Ascending aorta (tissue), 2 donors: ENCODE measurements at regions not wholly inside any gene's neighbourhood (a gene's known extent, or its start where the extent isn't known, plus 50 kb on each side); places are given as distances from the start of the nearest gene placed in this dataset.

Experiments
- DNase-seq, 2 donors: peaks; one replicate each; pipeline ENCODE4 v3.0.0-alpha.2; 2019; ENCODE audit warnings: low spot score in 2 of 2
- H3K27ac ChIP-seq, 2 donors: fragments of 200-600 bp; sonication (generic); one replicate each; pipeline ENCODE4 v1.5.1; 2016 to 2017; ENCODE audit warnings: mild to moderate bottlenecking in 1 of 2
- H3K27me3 ChIP-seq: fragments of 200-600 bp; sonication (generic); one replicate; pipeline ENCODE4 v1.5.1; 2017
- H3K36me3 ChIP-seq, 2 donors: fragments of 200-600 bp; sonication (generic); one replicate each; pipeline ENCODE4 v1.5.1; 2016
- H3K4me1 ChIP-seq, 2 donors: fragments of 200-600 bp; sonication (generic); one replicate each; pipeline ENCODE4 v1.5.1; 2016 to 2017; ENCODE audit warnings: mild to moderate bottlenecking in 1 of 2
- H3K4me3 ChIP-seq, 2 donors: fragments of 200-600 bp; sonication (generic); one replicate each; pipeline ENCODE4 v1.5.1; 2016 to 2017; ENCODE audit warnings: mild to moderate bottlenecking in 1 of 2
- H3K9me3 ChIP-seq, 2 donors: fragments of 200-600 bp; sonication (generic); one replicate each; pipeline ENCODE4 v1.5.1; 2016
- intact Hi-C: fragments of 100-400 bp; cut with DNase I; formaldehyde crosslinking; loops from one replicate; pipeline ENCODE4 v1.15.1; 2023
- TF ChIP-seq, protein P1 (sequence below), 3 experiments: fragments of 200-600 bp in 2 of 3; fragments of 450-650 bp in 1 of 3; sonication (generic) in 2 of 3; IDR thresholded peaks; one replicate each; pipeline ENCODE4 v1.5.1; 2016 to 2019; ENCODE audit warnings: antibody characterized with exemption in 3 of 3, mild to moderate bottlenecking in 1 of 3, moderate library complexity in 1 of 3

DNA sequence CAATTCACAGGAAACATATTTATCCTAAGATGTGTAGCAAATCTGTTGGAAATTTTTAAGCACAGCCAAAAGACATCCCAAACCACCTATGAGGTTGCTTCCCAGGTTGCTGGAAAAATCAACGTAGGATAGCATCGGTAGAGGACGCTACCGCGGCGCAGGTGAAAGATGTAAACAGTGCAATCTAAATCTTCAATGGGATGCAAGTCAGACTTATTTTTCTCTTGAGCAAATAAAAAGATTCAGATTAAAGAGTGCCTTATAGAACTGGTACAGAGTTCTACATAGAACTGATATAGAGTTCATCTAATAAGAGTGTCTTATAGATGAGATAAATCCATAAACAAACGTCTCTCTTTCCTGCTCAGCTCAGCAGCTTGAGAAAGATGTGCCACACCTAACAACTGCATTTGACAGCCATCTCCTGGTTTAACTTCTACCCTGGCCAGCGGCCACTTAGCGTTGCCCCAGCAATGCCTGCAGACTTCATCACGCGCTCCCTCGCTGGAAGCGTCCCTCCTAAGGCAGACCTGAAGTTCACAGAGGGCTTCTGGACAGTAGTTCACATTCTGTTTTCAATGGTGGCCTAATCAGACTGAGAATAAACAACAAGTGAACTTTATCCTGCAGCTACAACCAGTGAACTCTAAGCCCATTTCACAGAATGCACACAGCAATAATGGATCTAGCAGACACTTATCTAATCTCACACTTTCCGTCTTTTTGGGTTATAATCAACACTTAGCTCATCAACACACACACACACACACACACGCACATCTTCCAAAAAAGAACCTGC lies 164.5 kb downstream of the TOMM20 start:
- peaks cover 20 to 42% of the 10 kb centered on the region in 2 donors for H3K4me1 ChIP-seq
- H3K36me3 ChIP-seq = no peaks in the 10 kb centered on the region
- no peaks in the 10 kb centered on the region for H3K9me3 ChIP-seq
- TF ChIP-seq, protein P1, sequence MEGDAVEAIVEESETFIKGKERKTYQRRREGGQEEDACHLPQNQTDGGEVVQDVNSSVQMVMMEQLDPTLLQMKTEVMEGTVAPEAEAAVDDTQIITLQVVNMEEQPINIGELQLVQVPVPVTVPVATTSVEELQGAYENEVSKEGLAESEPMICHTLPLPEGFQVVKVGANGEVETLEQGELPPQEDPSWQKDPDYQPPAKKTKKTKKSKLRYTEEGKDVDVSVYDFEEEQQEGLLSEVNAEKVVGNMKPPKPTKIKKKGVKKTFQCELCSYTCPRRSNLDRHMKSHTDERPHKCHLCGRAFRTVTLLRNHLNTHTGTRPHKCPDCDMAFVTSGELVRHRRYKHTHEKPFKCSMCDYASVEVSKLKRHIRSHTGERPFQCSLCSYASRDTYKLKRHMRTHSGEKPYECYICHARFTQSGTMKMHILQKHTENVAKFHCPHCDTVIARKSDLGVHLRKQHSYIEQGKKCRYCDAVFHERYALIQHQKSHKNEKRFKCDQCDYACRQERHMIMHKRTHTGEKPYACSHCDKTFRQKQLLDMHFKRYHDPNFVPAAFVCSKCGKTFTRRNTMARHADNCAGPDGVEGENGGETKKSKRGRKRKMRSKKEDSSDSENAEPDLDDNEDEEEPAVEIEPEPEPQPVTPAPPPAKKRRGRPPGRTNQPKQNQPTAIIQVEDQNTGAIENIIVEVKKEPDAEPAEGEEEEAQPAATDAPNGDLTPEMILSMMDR (IDR thresholded peaks at IDR 0.05) = no peak
- DNase-seq = peak in 1 of 2 donors; percentile 50
- no peak overlapping the region for H3K4me3 ChIP-seq
- intact Hi-C loops = loop anchor here (2.0 kb wide), 1 partner anchor 37 kb away; no protein-coding TSS in a partner anchor
- H3K27me3 ChIP-seq = no peaks in the 10 kb centered on the region
- H3K27ac ChIP-seq = peak overlapping the region; percentile 81 to 85

DNA sequence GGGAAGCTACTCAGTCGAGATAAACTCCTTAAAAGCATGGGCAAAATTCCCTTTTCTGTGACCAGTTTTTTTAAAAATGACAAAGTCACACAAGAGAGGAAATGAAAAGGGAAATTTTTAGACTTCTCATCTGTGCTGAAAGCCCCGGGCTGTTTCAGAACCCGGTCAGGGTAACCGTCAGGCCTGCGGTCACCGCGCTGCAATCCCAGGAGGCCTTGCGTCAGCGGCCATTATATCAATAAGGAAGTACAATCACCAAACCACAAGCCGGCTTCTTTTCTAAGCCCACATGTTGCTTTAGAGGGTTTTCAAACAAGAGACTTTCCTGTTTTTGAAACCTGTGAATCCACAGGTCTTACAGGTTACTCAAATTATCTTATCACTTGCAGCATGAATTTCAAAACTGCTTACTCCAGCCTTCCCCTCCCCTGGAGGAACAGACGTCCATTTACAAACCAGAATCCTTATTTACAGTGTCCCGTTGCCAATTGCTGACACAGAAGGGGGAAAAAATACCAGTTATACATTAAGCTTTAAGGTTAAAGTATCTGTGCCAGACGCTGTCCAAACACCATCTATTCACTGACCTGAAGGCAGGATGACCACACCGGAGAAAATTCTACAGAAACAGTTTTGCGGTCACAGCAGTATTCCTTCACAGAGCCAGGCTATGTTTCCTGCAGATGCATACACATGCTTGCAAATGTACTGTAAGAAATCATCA lies 165.3 kb downstream of the TOMM20 start:
- H3K27me3 ChIP-seq = no peaks in the 10 kb centered on the region
- no peaks in the 10 kb centered on the region for H3K36me3 ChIP-seq
- intact Hi-C loops = loop anchor here (2.0 kb wide), 1 partner anchor 37 kb away; no protein-coding TSS in a partner anchor
- H3K27ac ChIP-seq = peak overlapping the region; percentile 81 to 85
- TF ChIP-seq, protein P1 (IDR thresholded peaks at IDR 0.05) = no peak
- DNase-seq = peak; percentile 75 to 94
- H3K4me1 ChIP-seq = peaks cover 13 to 41% of the 10 kb centered on the region in 2 donors
- no peaks in the 10 kb centered on the region for H3K9me3 ChIP-seq
- peak overlapping the region in 1 of 2 donors; percentile 32 for H3K4me3 ChIP-seq

DNA sequence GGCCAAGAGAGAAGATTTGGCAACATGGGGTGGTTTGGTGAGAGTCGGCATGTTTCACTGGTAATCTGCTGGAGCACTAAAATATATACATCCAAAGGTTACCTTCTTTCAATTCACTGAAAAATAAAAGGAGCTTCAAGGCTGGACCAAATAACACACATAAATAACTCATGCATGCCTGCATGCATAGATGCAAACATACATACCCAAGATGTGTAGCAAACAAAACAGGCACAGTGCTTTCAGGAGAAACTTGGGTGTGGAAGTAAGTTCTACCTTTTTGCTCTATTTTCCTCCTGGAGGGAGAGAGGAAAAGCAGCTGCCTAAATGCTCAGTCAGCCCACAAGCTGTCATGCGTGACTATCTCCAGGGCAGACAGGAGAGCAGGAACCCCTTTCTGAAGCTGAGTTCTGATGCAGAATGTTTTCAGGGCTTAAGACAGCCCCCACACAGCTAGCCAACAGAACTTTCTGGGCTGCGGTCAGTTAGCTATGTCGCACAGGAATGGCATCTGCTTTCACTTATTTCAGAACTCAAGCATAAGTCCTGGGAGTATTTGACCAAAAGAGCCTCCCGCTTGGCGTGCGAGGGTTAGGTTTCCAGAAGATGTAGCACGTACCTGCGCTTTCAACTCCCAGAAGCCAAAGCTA lies 166.2 kb downstream of the TOMM20 start:
- intact Hi-C loops = loop anchor here (2.0 kb wide), 1 partner anchor 36 kb away; no protein-coding TSS in a partner anchor
- H3K4me1 ChIP-seq = peaks cover 19 to 44% of the 10 kb centered on the region in 2 donors
- DNase-seq = peak in 1 of 2 donors; percentile 87

DNA sequence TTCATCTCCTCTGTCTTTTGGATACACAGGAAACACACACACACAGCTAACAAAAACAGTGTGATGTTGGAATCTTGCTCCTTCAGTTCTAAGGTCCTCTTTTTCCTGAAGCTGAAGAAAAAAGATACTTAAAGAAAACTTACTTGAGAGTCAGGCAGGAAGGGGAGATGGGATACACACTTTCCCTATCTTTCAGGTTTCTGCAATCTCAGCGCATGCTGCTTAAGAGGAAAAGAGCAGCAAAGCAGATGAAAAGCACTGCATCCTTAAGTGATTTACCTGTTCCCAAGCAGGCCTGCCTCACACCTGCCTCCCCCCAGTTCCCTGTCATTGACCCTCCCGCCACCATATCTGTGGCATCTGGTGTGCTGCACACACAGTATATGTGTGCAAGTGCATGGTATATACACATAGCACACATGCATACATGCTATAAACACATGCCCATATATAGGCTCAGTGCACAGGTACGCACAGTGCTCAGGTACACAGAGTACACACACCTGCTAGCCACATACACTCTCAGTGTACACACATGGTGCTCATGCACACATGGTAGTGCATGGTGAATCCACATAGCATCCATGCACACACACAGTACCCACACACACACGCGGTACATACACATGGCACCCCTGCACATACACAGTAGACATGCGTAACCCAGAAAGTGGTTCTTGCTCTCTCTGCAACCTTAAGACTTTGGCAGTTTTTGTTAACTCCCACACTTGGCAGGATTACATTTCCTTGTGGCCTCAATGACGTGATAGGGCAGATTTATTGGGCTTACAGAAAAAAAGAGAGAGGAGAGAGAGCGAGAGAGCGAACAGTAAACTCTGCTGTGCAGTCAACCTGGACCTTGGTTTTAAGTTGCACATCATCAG lies 166.9 kb downstream of the TOMM20 start:
- Histone ChIP-seq H3K4me1 (peaks cover 19 to 49% of the 10 kb centered on the region in 2 donors), H3K4me3 (peak overlapping the region in 1 of 2 donors; percentile 32), H3K27ac (peak overlapping the region; percentile 81 to 85), H3K36me3 (no peaks in the 10 kb centered on the region), H3K27me3 (no peaks in the 10 kb centered on the region), H3K9me3 (no peaks in the 10 kb centered on the region)
- intact Hi-C loops = loop anchor here (2.0 kb wide), 1 partner anchor 35 kb away; no protein-coding TSS in a partner anchor
- TF ChIP-seq, protein P1 (IDR thresholded peaks at IDR 0.05) = no peak
- peak in 1 of 2 donors; percentile 66 for DNase-seq

More for the DNA sequence above, 166.2 kb downstream of the TOMM20 start:
- Histone ChIP-seq H3K27me3 (no peaks in the 10 kb centered on the region), H3K27ac (peak overlapping the region; percentile 81 to 85), H3K36me3 (no peaks in the 10 kb centered on the region), H3K4me3 (peak overlapping the region in 1 of 2 donors; percentile 32), H3K9me3 (no peaks in the 10 kb centered on the region)
- TF ChIP-seq, protein P1 (IDR thresholded peaks at IDR 0.05) = no peak
